ENCODE measurements at regions not wholly inside any gene's neighbourhood (a gene's known extent, or its start where the extent isn't known, plus 50 kb on each side); places are given as distances from the start of the nearest gene placed in this dataset.
"Not testable (repeated sequence)": the region's sequence is repeated elsewhere in the genome, so short reads cannot be mapped to it uniquely, and the experiment has no call there.

DNA sequence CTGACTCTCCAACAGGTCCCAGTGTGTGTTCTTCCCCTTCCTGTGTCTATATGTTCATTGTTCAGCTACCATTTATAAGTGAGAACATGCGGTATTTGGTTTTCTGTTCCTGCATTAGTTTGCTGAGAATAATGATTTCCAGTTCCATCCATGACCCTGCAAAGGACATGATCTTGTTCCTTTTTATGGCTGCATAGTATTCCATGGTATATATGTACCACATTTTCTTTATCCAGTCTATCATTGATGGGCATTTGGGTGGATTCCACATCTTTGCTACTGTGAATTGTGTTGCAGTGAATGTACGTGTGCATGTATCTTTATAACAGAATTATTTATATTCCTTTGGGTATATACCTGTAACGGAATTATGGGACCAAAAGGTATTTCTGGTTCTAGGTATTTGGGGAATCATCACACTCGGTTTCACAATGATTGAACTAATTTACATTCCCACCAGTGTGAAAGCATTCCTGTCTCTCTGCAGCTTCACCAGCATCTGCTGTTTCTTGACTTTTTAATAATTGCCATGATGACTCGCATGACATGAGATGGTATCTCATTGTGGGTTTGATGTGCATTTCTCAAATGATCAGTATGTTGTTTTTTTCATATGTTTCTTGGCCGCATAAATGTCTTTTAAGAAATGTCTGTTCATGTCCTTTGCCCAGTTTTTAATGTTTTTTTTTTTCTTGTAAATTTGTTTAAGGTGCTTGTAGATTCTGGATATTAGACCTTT is 60.2 kb downstream of the LSMEM1 start:
- TF ChIP-seq, protein P1, sequence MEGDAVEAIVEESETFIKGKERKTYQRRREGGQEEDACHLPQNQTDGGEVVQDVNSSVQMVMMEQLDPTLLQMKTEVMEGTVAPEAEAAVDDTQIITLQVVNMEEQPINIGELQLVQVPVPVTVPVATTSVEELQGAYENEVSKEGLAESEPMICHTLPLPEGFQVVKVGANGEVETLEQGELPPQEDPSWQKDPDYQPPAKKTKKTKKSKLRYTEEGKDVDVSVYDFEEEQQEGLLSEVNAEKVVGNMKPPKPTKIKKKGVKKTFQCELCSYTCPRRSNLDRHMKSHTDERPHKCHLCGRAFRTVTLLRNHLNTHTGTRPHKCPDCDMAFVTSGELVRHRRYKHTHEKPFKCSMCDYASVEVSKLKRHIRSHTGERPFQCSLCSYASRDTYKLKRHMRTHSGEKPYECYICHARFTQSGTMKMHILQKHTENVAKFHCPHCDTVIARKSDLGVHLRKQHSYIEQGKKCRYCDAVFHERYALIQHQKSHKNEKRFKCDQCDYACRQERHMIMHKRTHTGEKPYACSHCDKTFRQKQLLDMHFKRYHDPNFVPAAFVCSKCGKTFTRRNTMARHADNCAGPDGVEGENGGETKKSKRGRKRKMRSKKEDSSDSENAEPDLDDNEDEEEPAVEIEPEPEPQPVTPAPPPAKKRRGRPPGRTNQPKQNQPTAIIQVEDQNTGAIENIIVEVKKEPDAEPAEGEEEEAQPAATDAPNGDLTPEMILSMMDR (IDR thresholded peaks at IDR 0.05; ENCODE audit: low read length, missing control alignments), result no peak
- H3K4me3 ChIP-seq (replicated peaks; ENCODE audit: low read depth, low read length), result no peak overlapping the region
- DNase-seq (ENCODE audit: low read depth), result no peak

DNA sequence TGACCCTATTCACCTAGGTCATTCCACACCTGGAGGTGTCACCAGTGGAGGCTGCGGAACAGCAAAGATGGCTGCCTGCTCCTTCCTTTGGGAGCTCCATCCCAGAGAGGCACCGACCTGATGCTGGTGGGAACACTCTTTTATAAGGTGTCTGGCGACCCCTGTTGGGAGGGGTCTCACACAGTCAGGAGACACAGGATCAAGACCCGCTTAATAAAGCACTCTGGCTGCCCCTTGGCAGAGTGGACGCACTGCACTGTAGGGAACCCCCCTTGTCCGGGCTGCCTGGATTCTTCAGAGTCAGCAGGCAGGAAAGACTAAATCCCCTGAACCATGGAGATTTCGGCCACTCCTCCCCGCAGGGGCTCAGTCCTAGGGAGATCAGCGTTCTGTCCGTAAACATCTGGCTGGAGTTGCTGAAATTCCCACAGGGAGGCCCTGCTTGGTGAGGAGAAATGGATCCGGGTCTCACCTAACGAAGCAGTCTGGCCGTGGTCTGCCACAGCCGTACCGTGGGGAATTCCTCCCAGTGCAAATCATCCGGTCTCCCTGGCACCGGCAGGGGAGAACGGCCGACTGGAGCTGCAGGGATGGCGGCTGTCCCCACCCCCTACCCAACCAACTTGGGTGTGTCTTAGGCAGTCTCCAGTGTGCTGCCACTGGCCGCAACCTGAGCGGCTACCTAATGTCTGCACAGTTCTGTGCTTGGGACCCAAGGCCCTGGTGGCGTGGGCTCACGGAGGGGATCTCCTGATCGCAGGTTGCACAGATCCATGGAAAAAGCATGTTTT is 66.1 kb downstream of the LSMEM1 start:
- peak; percentile 10 for DNase-seq (ENCODE audit: low read depth)
- H3K4me3 ChIP-seq (replicated peaks; ENCODE audit: low read depth, low read length), result no peak overlapping the region
- TF ChIP-seq, protein P1 (IDR thresholded peaks at IDR 0.05; ENCODE audit: low read length, missing control alignments), result no peak

DNA sequence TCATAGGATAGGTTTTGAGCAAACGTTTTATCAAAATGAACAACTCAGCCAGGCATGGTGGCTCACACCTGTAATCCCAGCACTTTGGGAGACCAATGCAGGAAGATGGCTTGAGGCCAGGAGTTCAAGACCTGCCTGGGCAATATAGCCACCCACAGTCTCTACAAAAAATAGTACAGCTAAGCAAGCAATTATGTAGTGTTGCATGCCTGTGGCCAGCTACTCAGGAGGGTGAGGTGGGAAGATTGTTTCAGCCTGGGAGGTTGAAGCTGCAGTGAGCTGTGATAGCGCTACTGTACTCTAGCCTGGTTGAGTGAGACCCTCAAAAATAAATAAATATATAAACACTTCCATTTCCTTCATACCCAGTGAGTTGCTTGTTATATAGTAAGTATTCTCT is 67.1 kb downstream of the LSMEM1 start:
- DNase-seq (ENCODE audit: low read depth), result no peak
- H3K4me3 ChIP-seq (replicated peaks; ENCODE audit: low read depth, low read length), result no peak overlapping the region
- TF ChIP-seq, protein P1 (IDR thresholded peaks at IDR 0.05; ENCODE audit: low read length, missing control alignments), result no peak

DNA sequence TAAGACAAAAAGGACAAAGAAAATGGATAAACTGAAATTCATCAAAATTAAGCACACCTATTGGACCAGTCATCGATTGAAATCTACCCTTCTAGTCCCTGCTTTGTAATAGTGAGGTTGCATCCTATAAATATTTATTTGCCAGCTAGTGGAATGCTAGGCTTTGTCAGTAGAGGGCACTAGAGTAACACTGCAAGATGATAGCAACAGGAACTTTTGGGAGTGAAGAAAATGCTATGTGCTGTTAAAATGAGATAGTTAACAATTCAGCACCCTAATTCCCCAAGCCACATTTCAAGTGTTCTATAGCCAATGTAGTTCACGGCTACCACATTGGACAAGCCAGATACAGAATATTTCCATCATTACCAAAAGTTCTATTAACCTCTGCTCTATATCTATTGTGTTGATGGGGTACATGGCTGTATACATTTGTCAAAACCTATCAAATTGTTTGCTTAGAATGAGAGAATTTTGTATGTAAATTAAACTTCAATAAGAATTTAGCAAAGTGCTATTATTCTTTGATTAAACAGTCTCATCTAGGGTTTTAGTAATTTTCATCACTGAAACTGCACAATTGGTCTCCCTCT is 69.8 kb downstream of the LSMEM1 start:
- TF ChIP-seq, protein P1 (IDR thresholded peaks at IDR 0.05; ENCODE audit: low read length, missing control alignments), result peak; percentile 100
- DNase-seq (ENCODE audit: low read depth), result peak; percentile 84

DNA sequence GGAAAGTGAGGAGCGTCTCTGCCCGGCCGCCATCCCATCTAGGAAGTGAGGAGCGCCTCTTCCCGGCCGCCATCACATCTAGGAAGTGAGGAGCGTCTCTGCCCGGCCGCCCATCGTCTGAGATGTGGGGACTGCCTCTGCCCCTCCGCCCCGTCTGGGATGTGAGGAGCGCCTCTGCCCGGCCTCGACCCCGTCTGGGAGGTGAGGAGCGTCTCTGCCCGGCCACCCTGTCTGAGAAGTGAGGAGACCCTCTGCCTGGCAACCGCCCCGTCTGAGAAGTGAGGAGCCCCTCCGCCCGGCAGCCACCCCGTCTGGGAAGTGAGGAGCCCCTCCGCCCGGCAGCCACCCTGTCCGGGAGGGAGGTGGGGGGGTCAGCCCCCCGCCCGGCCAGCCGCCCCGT is 70.7 kb downstream of the LSMEM1 start:
- not testable (repeated sequence) for H3K4me3 ChIP-seq (replicated peaks; ENCODE audit: low read depth, low read length); DNase-seq (ENCODE audit: low read depth)

More for the DNA sequence above, 69.8 kb downstream of the LSMEM1 start:
- no peak overlapping the region for H3K4me3 ChIP-seq (replicated peaks; ENCODE audit: low read depth, low read length)

DNA sequence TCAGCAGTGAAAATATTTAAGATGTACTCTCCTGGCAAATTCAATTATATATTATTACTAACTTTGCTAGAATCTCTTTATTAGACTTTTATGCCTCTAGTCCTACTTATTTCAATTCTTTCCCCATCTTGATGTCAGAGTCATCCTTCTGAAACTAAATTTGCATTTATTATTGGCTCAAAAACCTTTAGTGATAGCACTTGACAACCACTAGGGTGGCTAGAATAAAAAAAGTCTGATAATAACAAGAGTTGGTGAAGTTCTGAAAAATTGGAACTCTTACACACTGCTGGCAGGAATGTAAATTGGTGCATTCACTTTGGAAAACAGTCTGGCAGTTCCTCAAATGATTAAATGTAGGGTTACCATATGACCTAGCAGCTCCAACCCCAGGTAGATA is 73.8 kb downstream of the LSMEM1 start:
- no peak overlapping the region for H3K4me3 ChIP-seq (replicated peaks; ENCODE audit: low read depth, low read length)
- TF ChIP-seq, protein P1 (IDR thresholded peaks at IDR 0.05; ENCODE audit: low read length, missing control alignments), result peak; percentile 18
- DNase-seq (ENCODE audit: low read depth), result no peak

DNA sequence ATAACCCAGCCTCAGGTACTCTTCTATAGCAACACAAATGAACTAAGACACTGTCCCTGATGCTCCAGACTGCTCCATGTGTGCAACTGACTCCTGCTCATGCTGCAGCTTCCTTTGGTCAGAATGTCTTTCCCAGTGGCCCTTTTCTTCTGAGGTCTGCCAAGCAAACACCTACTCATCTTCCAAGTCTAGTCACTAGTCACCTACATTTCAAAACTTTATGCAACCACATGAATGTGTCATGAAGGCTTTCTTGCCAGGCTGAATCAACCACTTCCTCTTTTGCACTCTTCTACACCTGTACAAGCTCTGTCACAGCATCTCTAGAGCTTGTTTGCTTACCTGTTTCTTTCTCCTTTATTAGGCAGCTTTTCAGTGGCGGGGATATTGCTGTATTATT is 75.8 kb downstream of the LSMEM1 start:
- TF ChIP-seq, protein P1 (IDR thresholded peaks at IDR 0.05; ENCODE audit: low read length, missing control alignments), result no peak
- H3K4me3 ChIP-seq (replicated peaks; ENCODE audit: low read depth, low read length), result no peak overlapping the region
- no peak for DNase-seq (ENCODE audit: low read depth)

Data from fibroblast of pulmonary artery (primary cell).